Uterus (tissue), 2 donors: ENCODE measurements at regions not wholly inside any gene's neighbourhood (a gene's known extent, or its start where the extent isn't known, plus 50 kb on each side); places are given as distances from the start of the nearest gene placed in this dataset.

Source experiments
- CTCF ChIP-seq, 4 experiments: fragments of 200-600 bp in 2 of 4; fragments of 450-650 bp in 2 of 4; sonication (generic) in 2 of 4; IDR thresholded peaks; one replicate each; pipeline ENCODE4 v1.5.1; 2016 to 2019; ENCODE audit warnings: antibody characterized with exemption in 4 of 4, mild to moderate bottlenecking in 2 of 4, moderate library complexity in 1 of 4
- POLR2A ChIP-seq, 2 donors: fragments of 450-650 bp; IDR thresholded peaks; one replicate each; pipeline ENCODE4 v1.6.1; 2016; ENCODE audit warnings: antibody characterized with exemption in 2 of 2, mild to moderate bottlenecking in 1 of 2, moderate library complexity in 1 of 2

GRCh38 chr10:71074176-71074755 is 138.1 kb upstream of the UNC5B start:
- TF ChIP-seq CTCF (IDR thresholded peaks at IDR 0.05) (no peak), POLR2A (IDR thresholded peaks at IDR 0.05) (no peak)
